H1 (cell line): ENCODE measurements at regions not wholly inside any gene's neighbourhood (a gene's known extent, or its start where the extent isn't known, plus 50 kb on each side); places are given as distances from the start of the nearest gene placed in this dataset.
A peak's percentile ranks its signal among the peaks of the same experiment; 100 is the strongest.

ENCODE experiments used
- CTCF ChIA-PET: fragments of 300-600 bp; sonication (Branson Sonifier 250); formaldehyde crosslinking; loops from one replicate; lab custom pipeline; 2021; ENCODE audit not compliant: partially characterized antibody; lab: Charles Lee
- POLR2A ChIA-PET: fragments of 300-600 bp; sonication (Branson Sonifier 250); formaldehyde crosslinking; loops from one replicate; lab custom pipeline; 2021; ENCODE audit warnings: inconsistent platforms; ENCODE audit not compliant: partially characterized antibody; lab: Charles Lee
- DNase-seq, 2 experiments: peaks; one replicate each; pipeline versions ENCODE4 v3.0.0 to v3.0.0-alpha.2; 2010 to 2022; ENCODE audit warnings: low spot score in 2 of 2, low read depth in 1 of 2, mixed read lengths in 1 of 2
- FAIRE-seq: peaks from 2 replicates; lab custom pipeline; 2011; peaks lifted over from hg19 to GRCh38; lab: Jason Lieb, UNC
- H2AFZ ChIP-seq: 2 replicates; pipeline ENCODE4 v1.8.1; 2012; ENCODE audit warnings: low read length, inconsistent platforms
- H2AK5ac ChIP-seq: 2 replicates; pipeline ENCODE4 v1.6.1; 2013; ENCODE audit warnings: low read depth, low read length
- H2BK120ac ChIP-seq: replicated peaks from 2 replicates; pipeline ENCODE3; 2013; ENCODE audit warnings: low read depth, low read length, inconsistent platforms
- H2BK12ac ChIP-seq: 2 replicates; pipeline ENCODE4 v1.6.1; 2013; ENCODE audit warnings: low read depth, low read length
- H2BK15ac ChIP-seq: 2 replicates; pipeline ENCODE4 v1.6.1; 2013; ENCODE audit warnings: low read length
- H2BK20ac ChIP-seq: 2 replicates; pipeline ENCODE4 v1.6.1; 2013; ENCODE audit warnings: low read length
- H2BK5ac ChIP-seq: 2 replicates; pipeline ENCODE4 v1.6.1; 2013; ENCODE audit warnings: low read depth, low read length
- H3K14ac ChIP-seq: 2 replicates; pipeline ENCODE4 v1.6.1; 2013; ENCODE audit warnings: inconsistent platforms; ENCODE audit not compliant: insufficient read length
- H3K18ac ChIP-seq: 2 replicates; pipeline ENCODE4 v1.6.1; 2013; ENCODE audit warnings: low read length; ENCODE audit errors: extremely low read depth
- H3K23ac ChIP-seq: 2 replicates; pipeline ENCODE4 v1.6.1; 2013; ENCODE audit warnings: inconsistent platforms; ENCODE audit not compliant: insufficient read length
- H3K23me2 ChIP-seq: 2 replicates; pipeline ENCODE4 v1.6.1; 2013; ENCODE audit warnings: low read depth, low read length
- H3K27ac ChIP-seq: 2 replicates; pipeline ENCODE4 v1.6.1; 2011; ENCODE audit warnings: low read depth, low read length, inconsistent platforms
- H3K27me3 ChIP-seq, 4 experiments: replicated peaks in 1 of 4; 1 replicate in 1 of 4; 2 replicates in 3 of 4; pipeline versions ENCODE4 v1.6.1 to v1.8.1; 2011 to 2013; ENCODE audit warnings: low read length in 3 of 4, mild to moderate bottlenecking in 3 of 4, inconsistent platforms in 2 of 4, mixed read lengths in 2 of 4, moderate library complexity in 1 of 4; ENCODE audit not compliant: control insufficient read depth in 3 of 4, insufficient read depth in 3 of 4; ENCODE audit errors: extremely low read depth in 1 of 4
- H3K36me3 ChIP-seq, 4 experiments: 2 replicates each; pipeline versions ENCODE4 v1.6.1 to v1.8.1; 2011 to 2013; ENCODE audit warnings: mild to moderate bottlenecking in 4 of 4, low read length in 3 of 4, moderate library complexity in 2 of 4, control low read depth in 1 of 4, inconsistent platforms in 1 of 4; ENCODE audit not compliant: insufficient read depth in 4 of 4, control insufficient read depth in 2 of 4
- H3K4ac ChIP-seq: replicated peaks from 2 replicates; pipeline ENCODE3; 2013; ENCODE audit warnings: low read length, low read depth, mixed read lengths, inconsistent platforms; ENCODE audit not compliant: insufficient read length
- H3K4me1 ChIP-seq, 4 experiments: replicated peaks in 1 of 4; 1 replicate in 1 of 4; 2 replicates in 3 of 4; pipeline versions ENCODE4 v1.6.1 to v1.8.1; 2011 to 2013; ENCODE audit warnings: low read length in 3 of 4, inconsistent platforms in 2 of 4, mixed read lengths in 1 of 4; ENCODE audit not compliant: insufficient read depth in 4 of 4, control insufficient read depth in 3 of 4
- H3K4me2 ChIP-seq, 2 experiments: 2 replicates each; pipeline versions ENCODE4 v1.6.1 to v1.8.1; 2011 to 2013; ENCODE audit warnings: low read depth in 2 of 2, low read length in 2 of 2, control low read depth in 1 of 2, inconsistent platforms in 1 of 2, mild to moderate bottlenecking in 1 of 2; ENCODE audit not compliant: insufficient read depth in 1 of 2
- H3K4me3 ChIP-seq, 4 experiments: fragments of 200-600, 300-600 bp in 1 of 4; sonication (generic), shearing (Covaris generic), sonication (Bioruptor Twin) in 1 of 4; 2 replicates each; pipeline versions ENCODE4 v1.5.1 to v1.8.1; 2011 to 2016; ENCODE audit warnings: low read length in 4 of 4, low read depth in 3 of 4, control low read depth in 2 of 4, inconsistent platforms in 2 of 4, mild to moderate bottlenecking in 2 of 4, mixed read lengths in 1 of 4, moderate library complexity in 1 of 4; ENCODE audit not compliant: insufficient read depth in 2 of 4; ENCODE audit errors: extremely low read depth in 1 of 4
- H3K56ac ChIP-seq: replicated peaks from 2 replicates; pipeline ENCODE3; 2013; ENCODE audit warnings: low read depth, mild to moderate bottlenecking, mixed read lengths, low read length, inconsistent platforms; ENCODE audit not compliant: insufficient read length
- H3K79me1 ChIP-seq: 2 replicates; pipeline ENCODE4 v1.6.1; 2013; ENCODE audit warnings: low read depth, low read length, control low read depth
- H3K79me2 ChIP-seq, 2 experiments: 2 replicates each; pipeline versions ENCODE4 v1.6.1 to v1.8.1; 2012 to 2013; ENCODE audit warnings: low read length in 2 of 2, mild to moderate bottlenecking in 2 of 2, inconsistent platforms in 1 of 2; ENCODE audit not compliant: insufficient read depth in 2 of 2, control insufficient read depth in 1 of 2
- H3K9ac ChIP-seq, 4 experiments: replicated peaks in 1 of 4; 1 replicate in 1 of 4; 2 replicates in 3 of 4; pipeline versions ENCODE4 v1.6.1 to v1.8.1; 2011 to 2013; ENCODE audit warnings: low read depth in 3 of 4, low read length in 3 of 4, control low read depth in 2 of 4, mild to moderate bottlenecking in 2 of 4, moderate library complexity in 2 of 4, inconsistent platforms in 1 of 4; ENCODE audit errors: extremely low read depth in 1 of 4
- H3K9me3 ChIP-seq, 2 experiments: 2 replicates each; pipeline versions ENCODE4 v1.6.1 to v1.8.1; 2012 to 2013; ENCODE audit warnings: mild to moderate bottlenecking in 2 of 2, moderate library complexity in 2 of 2, control low read depth in 1 of 2, inconsistent platforms in 1 of 2, low read depth in 1 of 2, low read length in 1 of 2, mixed read lengths in 1 of 2; ENCODE audit not compliant: insufficient read depth in 2 of 2
- H4K20me1 ChIP-seq, 2 experiments: replicated peaks in 1 of 2; 2 replicates each; pipeline versions ENCODE3 to v1.8.1; 2011 to 2013; ENCODE audit warnings: inconsistent platforms in 2 of 2, low read length in 2 of 2, mild to moderate bottlenecking in 1 of 2; ENCODE audit not compliant: insufficient read depth in 2 of 2, control insufficient read depth in 1 of 2
- H4K5ac ChIP-seq: 2 replicates; pipeline ENCODE4 v1.6.1; 2013; ENCODE audit warnings: low read length, low read depth, mixed read lengths, inconsistent platforms; ENCODE audit not compliant: insufficient read length
- H4K8ac ChIP-seq: 2 replicates; pipeline ENCODE4 v1.8.0; 2013; ENCODE audit warnings: mild to moderate bottlenecking, moderate library complexity, low read length, inconsistent platforms; ENCODE audit not compliant: insufficient read depth; ENCODE audit errors: extremely low read depth
- H4K91ac ChIP-seq: replicated peaks from 2 replicates; pipeline ENCODE3; 2013; ENCODE audit warnings: low read length, mixed read lengths, inconsistent platforms; ENCODE audit not compliant: insufficient read length
- RNF2 ChIP-seq: fragments of 200-900, 300-1000 bp; sonication (generic); IDR thresholded peaks from 2 replicates; pipeline ENCODE4 v1.7.1; 2016; ENCODE audit warnings: borderline replicate concordance, low read depth, mild to moderate bottlenecking, antibody characterized with exemption, low read length; ENCODE audit not compliant: poor library complexity, severe bottlenecking; ENCODE audit errors: missing control alignments
- SP4 ChIP-seq: IDR thresholded peaks from 2 replicates; pipeline ENCODE4 v1.6.1; 2012; ENCODE audit warnings: low read length, inconsistent platforms
- SUZ12 ChIP-seq: fragments of 200-600 bp; sonication (generic); IDR thresholded peaks from 2 replicates; pipeline ENCODE4 v1.6.1; 2012; ENCODE audit warnings: mild to moderate bottlenecking, inconsistent platforms, low read length, moderate library complexity, mixed read lengths
- TBP ChIP-seq: IDR thresholded peaks from 2 replicates; pipeline ENCODE4 v1.6.1; 2011; ENCODE audit warnings: low read depth, low read length, improper control_type of control experiment
- YY1 ChIP-seq: IDR thresholded peaks from 2 replicates; pipeline ENCODE4 v1.6.1; 2011; ENCODE audit warnings: low read depth, mild to moderate bottlenecking, low read length
- WGBS, 2 experiments: shearing (Covaris generic) in 1 of 2; methylation state at CpG; one replicate each; pipeline versions ENCODE4 v1.1.6 to v1.1.7; 2013 to 2015; ENCODE audit warnings: low lambda C conversion rate in 2 of 2, mixed read lengths in 2 of 2, inconsistent platforms in 1 of 2, low coverage in 1 of 2, missing lambda C conversion rate in 1 of 2; ENCODE audit not compliant: insufficient replicate concordance in 2 of 2, insufficient coverage in 1 of 2, insufficient read length in 1 of 2; ENCODE audit errors: extremely low coverage in 1 of 2, missing lambda C conversion rate in 1 of 2; 5-methylcytosine and 5-hydroxymethylcytosine counted together
- TF ChIP-seq, protein P1 (sequence below): IDR thresholded peaks from 2 replicates; pipeline ENCODE4 v1.6.1; 2012; ENCODE audit warnings: inconsistent platforms
- TF ChIP-seq, protein P2 (sequence below): IDR thresholded peaks from 2 replicates; pipeline ENCODE4 v1.6.1; 2011; ENCODE audit warnings: low read depth, mild to moderate bottlenecking, low read length; ENCODE audit not compliant: insufficient read depth
- TF ChIP-seq, protein P3 (sequence below): IDR thresholded peaks from 2 replicates; pipeline ENCODE4 v1.6.1; 2011; ENCODE audit warnings: low read length, improper control_type of control experiment

DNA sequence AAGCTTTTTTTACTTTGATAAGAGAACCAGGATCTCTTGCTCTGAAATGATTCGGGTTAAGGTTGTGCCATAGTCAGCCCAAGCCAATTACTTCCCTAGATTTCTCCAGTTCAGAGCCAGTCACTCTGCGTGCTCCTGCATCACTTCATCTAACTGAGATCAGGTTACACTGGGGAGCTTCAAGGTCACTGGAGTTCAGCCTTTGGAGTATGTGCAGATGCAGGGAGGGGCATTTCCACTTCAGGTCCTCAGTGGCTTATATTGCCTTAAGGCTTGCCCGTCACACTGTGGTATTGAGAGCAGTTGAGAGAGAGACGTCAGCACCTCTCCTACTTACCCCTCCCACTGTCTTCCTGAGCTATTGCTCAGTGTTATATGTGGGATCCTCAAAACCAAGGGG lies 317.8 kb downstream of the EPHA4 start:
- WGBS, 2 experiments: 63% methylated on average over 4 of the region's 4 CpGs; no CpG with 5 or more reads in 1 of the 2 experiments
- no peak overlapping the region for H2BK5ac ChIP-seq
- H4K20me1 ChIP-seq: no peaks in the 10 kb centered on the region
- H2AK5ac ChIP-seq: no peak overlapping the region
- 0 out of 2 replicates have a peak overlapping the region, but pooled peaks have one; percentile 13 for H2BK20ac ChIP-seq
- TF ChIP-seq, protein P1, sequence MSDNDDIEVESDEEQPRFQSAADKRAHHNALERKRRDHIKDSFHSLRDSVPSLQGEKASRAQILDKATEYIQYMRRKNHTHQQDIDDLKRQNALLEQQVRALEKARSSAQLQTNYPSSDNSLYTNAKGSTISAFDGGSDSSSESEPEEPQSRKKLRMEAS: no peak
- TF ChIP-seq SUZ12: no peak
- TF ChIP-seq TBP: no peak
- TF ChIP-seq, protein P2, sequence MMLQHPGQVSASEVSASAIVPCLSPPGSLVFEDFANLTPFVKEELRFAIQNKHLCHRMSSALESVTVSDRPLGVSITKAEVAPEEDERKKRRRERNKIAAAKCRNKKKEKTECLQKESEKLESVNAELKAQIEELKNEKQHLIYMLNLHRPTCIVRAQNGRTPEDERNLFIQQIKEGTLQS: no peak
- TF ChIP-seq, protein P3, sequence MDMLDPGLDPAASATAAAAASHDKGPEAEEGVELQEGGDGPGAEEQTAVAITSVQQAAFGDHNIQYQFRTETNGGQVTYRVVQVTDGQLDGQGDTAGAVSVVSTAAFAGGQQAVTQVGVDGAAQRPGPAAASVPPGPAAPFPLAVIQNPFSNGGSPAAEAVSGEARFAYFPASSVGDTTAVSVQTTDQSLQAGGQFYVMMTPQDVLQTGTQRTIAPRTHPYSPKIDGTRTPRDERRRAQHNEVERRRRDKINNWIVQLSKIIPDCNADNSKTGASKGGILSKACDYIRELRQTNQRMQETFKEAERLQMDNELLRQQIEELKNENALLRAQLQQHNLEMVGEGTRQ: no peak
- no peak for TF ChIP-seq RNF2
- no peak for TF ChIP-seq SP4
- no peak for TF ChIP-seq YY1
- H3K56ac ChIP-seq: no peak overlapping the region
- no peaks in the 10 kb centered on the region for H3K9me3 ChIP-seq
- POLR2A ChIA-PET: no interaction called here
- peak overlapping the region; percentile 43; the same call in 1 of the 2 replicates for H2AFZ ChIP-seq
- no peak overlapping the region for H4K8ac ChIP-seq
- no peak overlapping the region for H3K4ac ChIP-seq
- no peaks in the 10 kb centered on the region for H3K36me3 ChIP-seq
- peaks cover 0 to 7% (median 7%) of the 10 kb centered on the region in 4 experiments; a peak in 6 of 7 replicates for H3K4me1 ChIP-seq
- no peak overlapping the region for H3K4me3 ChIP-seq
- H3K18ac ChIP-seq: no peak overlapping the region
- no peak overlapping the region for H3K23ac ChIP-seq
- no peak overlapping the region for H3K14ac ChIP-seq
- H2BK12ac ChIP-seq: no peak overlapping the region
- H2BK120ac ChIP-seq: no peak overlapping the region
- DNase-seq (no peak), FAIRE-seq (no peak)
- no peak overlapping the region for H4K91ac ChIP-seq
- CTCF ChIA-PET: no interaction called here
- no peaks in the 10 kb centered on the region; the same call in 1 of the 2 replicates for H3K23me2 ChIP-seq
- H3K9ac ChIP-seq: no peak overlapping the region
- H3K79me2 ChIP-seq: no peaks in the 10 kb centered on the region
- H3K79me1 ChIP-seq: no peaks in the 10 kb centered on the region
- no peak overlapping the region for H4K5ac ChIP-seq
- H3K27ac ChIP-seq: no peak overlapping the region
- H3K4me2 ChIP-seq: no peak overlapping the region
- H3K27me3 ChIP-seq: no peaks in the 10 kb centered on the region
- H2BK15ac ChIP-seq: no peak overlapping the region
